HG02759 (cell line): ENCODE measurements at regions not wholly inside any gene's neighbourhood (a gene's known extent, or its start where the extent isn't known, plus 50 kb on each side); places are given as distances from the start of the nearest gene placed in this dataset.
"Not testable (repeated sequence)": the region's sequence is repeated elsewhere in the genome, so short reads cannot be mapped to it uniquely, and the experiment has no call there.

Experiments
- ATAC-seq: cut with Tn5 transposase; IDR thresholded peaks from one replicate; pipeline ENCODE4 v1.9.1; 2021; ENCODE audit warnings: mild to moderate bottlenecking, moderate library complexity; ENCODE audit not compliant: unreplicated experiment

GRCh38 chr2:5549771-5550170 lies 142.4 kb upstream of the SOX11 start:
- no peak for ATAC-seq

- ATAC-seq = no peak
These were observed 136.5 kb upstream of the SOX11 start for GRCh38 chr2:5555636-5556035.

GRCh38 chr2:5561006-5561405 lies 131.2 kb upstream of the SOX11 start:
- no peak for ATAC-seq

- ATAC-seq = no peak
These were observed 129.8 kb upstream of the SOX11 start for GRCh38 chr2:5562426-5562825.

- ATAC-seq = no peak
These were observed 129.3 kb upstream of the SOX11 start for GRCh38 chr2:5562865-5563264.

GRCh38 chr2:5563411-5563810 lies 128.8 kb upstream of the SOX11 start:
- ATAC-seq = no peak

- no peak for ATAC-seq
These were observed 122.9 kb upstream of the SOX11 start for GRCh38 chr2:5569256-5569655.

GRCh38 chr2:5576015-5576414 lies 116.2 kb upstream of the SOX11 start:
- no peak for ATAC-seq

GRCh38 chr2:5587766-5588165 lies 104.4 kb upstream of the SOX11 start:
- no peak for ATAC-seq

GRCh38 chr2:5588601-5589000 lies 103.6 kb upstream of the SOX11 start:
- no peak for ATAC-seq

GRCh38 chr2:5589183-5589582 lies 103.0 kb upstream of the SOX11 start:
- no peak for ATAC-seq

- ATAC-seq = no peak
These were observed 101.3 kb upstream of the SOX11 start for GRCh38 chr2:5590886-5591285.

GRCh38 chr2:5592916-5593315 lies 99.3 kb upstream of the SOX11 start:
- no peak for ATAC-seq

GRCh38 chr2:5594249-5594695 lies 97.9 kb upstream of the SOX11 start:
- no peak for ATAC-seq

GRCh38 chr2:5596868-5597267 lies 95.3 kb upstream of the SOX11 start:
- no peak for ATAC-seq

GRCh38 chr2:5598156-5598555 lies 94.0 kb upstream of the SOX11 start:
- ATAC-seq = no peak

- no peak for ATAC-seq
These were observed 83.0 kb upstream of the SOX11 start for GRCh38 chr2:5609201-5609600.

- no peak for ATAC-seq
These were observed 79.5 kb upstream of the SOX11 start for GRCh38 chr2:5612666-5613065.

- no peak for ATAC-seq
These were observed 76.2 kb upstream of the SOX11 start for GRCh38 chr2:5616019-5616418.

GRCh38 chr2:5617358-5617757 lies 74.8 kb upstream of the SOX11 start:
- ATAC-seq = no peak

- ATAC-seq = no peak
These were observed 74.4 kb upstream of the SOX11 start for GRCh38 chr2:5617796-5618195.

- no peak for ATAC-seq
These were observed 73.9 kb upstream of the SOX11 start for GRCh38 chr2:5618271-5618670.

GRCh38 chr2:5625556-5626065 lies 66.6 kb upstream of the SOX11 start:
- not testable (repeated sequence) for ATAC-seq

GRCh38 chr2:5628484-5628883 lies 63.7 kb upstream of the SOX11 start:
- ATAC-seq = not testable (repeated sequence)
